ENCODE measurements at regions not wholly inside any gene's neighbourhood (a gene's known extent, or its start where the extent isn't known, plus 50 kb on each side); places are given as distances from the start of the nearest gene placed in this dataset.
"Not testable (repeated sequence)": the region's sequence is repeated elsewhere in the genome, so short reads cannot be mapped to it uniquely, and the experiment has no call there.

GRCh38 chr13:79900356-79900755, 419.4 kb downstream of the NDFIP2 start:
- no peaks in the 10 kb centered on the region for H3K27me3 ChIP-seq (ENCODE audit: insufficient read depth, low read depth, severe bottlenecking)
- TF ChIP-seq, protein P1, sequence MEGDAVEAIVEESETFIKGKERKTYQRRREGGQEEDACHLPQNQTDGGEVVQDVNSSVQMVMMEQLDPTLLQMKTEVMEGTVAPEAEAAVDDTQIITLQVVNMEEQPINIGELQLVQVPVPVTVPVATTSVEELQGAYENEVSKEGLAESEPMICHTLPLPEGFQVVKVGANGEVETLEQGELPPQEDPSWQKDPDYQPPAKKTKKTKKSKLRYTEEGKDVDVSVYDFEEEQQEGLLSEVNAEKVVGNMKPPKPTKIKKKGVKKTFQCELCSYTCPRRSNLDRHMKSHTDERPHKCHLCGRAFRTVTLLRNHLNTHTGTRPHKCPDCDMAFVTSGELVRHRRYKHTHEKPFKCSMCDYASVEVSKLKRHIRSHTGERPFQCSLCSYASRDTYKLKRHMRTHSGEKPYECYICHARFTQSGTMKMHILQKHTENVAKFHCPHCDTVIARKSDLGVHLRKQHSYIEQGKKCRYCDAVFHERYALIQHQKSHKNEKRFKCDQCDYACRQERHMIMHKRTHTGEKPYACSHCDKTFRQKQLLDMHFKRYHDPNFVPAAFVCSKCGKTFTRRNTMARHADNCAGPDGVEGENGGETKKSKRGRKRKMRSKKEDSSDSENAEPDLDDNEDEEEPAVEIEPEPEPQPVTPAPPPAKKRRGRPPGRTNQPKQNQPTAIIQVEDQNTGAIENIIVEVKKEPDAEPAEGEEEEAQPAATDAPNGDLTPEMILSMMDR (IDR thresholded peaks at IDR 0.05; ENCODE audit: low read depth, low read length), result no peak
- H3K36me3 ChIP-seq, result no peaks in the 10 kb centered on the region
- no peak for DNase-seq
- no peak overlapping the region for H3K4me3 ChIP-seq (ENCODE audit: low read depth, low read length)
- H3K27ac ChIP-seq, result no peak overlapping the region
- no peaks in the 10 kb centered on the region for H3K9me3 ChIP-seq (ENCODE audit: severe bottlenecking)

GRCh38 chr13:79898996-79899395, 418.0 kb downstream of the NDFIP2 start:
- DNase-seq, result no peak
- no peak overlapping the region for H3K27ac ChIP-seq
- H3K27me3 ChIP-seq (ENCODE audit: insufficient read depth, low read depth, severe bottlenecking), result no peaks in the 10 kb centered on the region
- H3K4me3 ChIP-seq (ENCODE audit: low read depth, low read length), result no peak overlapping the region
- H3K9me3 ChIP-seq (ENCODE audit: severe bottlenecking), result no peaks in the 10 kb centered on the region
- H3K36me3 ChIP-seq, result no peaks in the 10 kb centered on the region
- TF ChIP-seq, protein P1 (IDR thresholded peaks at IDR 0.05; ENCODE audit: low read depth, low read length), result no peak

DNA sequence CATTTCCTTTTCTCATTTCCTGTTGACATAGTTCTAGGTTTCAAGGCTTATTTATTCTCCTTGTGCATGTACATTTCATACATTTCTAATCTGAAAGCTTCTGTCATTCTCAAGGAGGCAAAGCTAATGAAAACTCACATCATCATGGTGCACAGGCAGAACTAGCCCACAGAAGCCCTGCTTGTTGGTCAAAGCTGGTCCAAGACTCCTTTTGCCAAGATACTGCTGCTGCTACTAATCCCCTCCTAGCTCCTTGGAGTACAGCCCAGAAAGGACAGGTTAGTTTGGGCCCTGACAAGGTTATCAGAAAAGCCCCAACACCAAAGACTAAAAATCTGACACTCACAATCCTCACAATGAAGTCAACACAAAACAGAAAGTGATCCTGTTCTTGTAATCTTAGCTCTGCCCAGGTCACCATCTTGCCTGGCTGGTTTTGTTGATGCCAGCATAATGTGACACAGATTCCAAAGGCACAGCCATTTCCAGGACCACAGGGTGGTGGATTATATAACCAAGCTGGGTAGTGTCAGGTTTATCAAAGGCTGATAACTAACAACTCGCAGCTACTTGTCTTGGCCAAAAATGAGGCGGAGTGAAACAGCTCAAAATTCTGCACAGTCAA, 417.4 kb downstream of the NDFIP2 start:
- Histone ChIP-seq H3K27ac (no peak overlapping the region), H3K36me3 (no peaks in the 10 kb centered on the region), H3K4me3 (ENCODE audit: low read depth, low read length) (no peak overlapping the region), H3K9me3 (ENCODE audit: severe bottlenecking) (no peaks in the 10 kb centered on the region), H3K27me3 (ENCODE audit: insufficient read depth, low read depth, severe bottlenecking) (no peaks in the 10 kb centered on the region)
- TF ChIP-seq, protein P1 (IDR thresholded peaks at IDR 0.05; ENCODE audit: low read depth, low read length), result no peak
- no peak for DNase-seq

DNA sequence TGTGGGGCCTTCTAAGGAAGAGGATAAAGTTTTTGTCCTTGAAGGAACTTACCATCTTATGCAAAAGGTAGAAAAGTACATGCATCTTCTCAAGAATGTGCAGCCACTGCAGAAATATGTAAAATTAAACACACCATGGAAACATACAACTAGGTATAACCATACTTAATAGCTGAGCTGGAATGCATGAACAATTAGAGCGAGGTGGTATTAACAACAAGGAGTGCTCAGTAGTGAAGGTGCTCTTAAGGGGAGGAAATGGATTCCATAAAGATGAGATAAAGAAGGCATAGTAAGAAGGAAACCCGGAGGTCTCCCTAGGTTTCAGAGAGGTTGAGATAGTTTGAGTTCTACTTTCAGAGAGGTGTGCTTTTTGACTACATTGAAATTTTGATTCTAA, 415.9 kb downstream of the NDFIP2 start:
- Histone ChIP-seq H3K27me3 (ENCODE audit: insufficient read depth, low read depth, severe bottlenecking) (no peaks in the 10 kb centered on the region), H3K9me3 (ENCODE audit: severe bottlenecking) (no peaks in the 10 kb centered on the region), H3K36me3 (no peaks in the 10 kb centered on the region), H3K4me3 (ENCODE audit: low read depth, low read length) (no peak overlapping the region), H3K27ac (no peak overlapping the region)
- TF ChIP-seq, protein P1 (IDR thresholded peaks at IDR 0.05; ENCODE audit: low read depth, low read length), result no peak
- no peak for DNase-seq

- no peaks in the 10 kb centered on the region for H3K36me3 ChIP-seq
- TF ChIP-seq, protein P1 (IDR thresholded peaks at IDR 0.05; ENCODE audit: low read depth, low read length), result no peak
- DNase-seq, result no peak
- no peak overlapping the region for H3K4me3 ChIP-seq (ENCODE audit: low read depth, low read length)
- H3K27me3 ChIP-seq (ENCODE audit: insufficient read depth, low read depth, severe bottlenecking), result no peaks in the 10 kb centered on the region
- no peaks in the 10 kb centered on the region for H3K9me3 ChIP-seq (ENCODE audit: severe bottlenecking)
- no peak overlapping the region for H3K27ac ChIP-seq
These were observed 414.5 kb downstream of the NDFIP2 start for GRCh38 chr13:79895416-79895815.

DNA sequence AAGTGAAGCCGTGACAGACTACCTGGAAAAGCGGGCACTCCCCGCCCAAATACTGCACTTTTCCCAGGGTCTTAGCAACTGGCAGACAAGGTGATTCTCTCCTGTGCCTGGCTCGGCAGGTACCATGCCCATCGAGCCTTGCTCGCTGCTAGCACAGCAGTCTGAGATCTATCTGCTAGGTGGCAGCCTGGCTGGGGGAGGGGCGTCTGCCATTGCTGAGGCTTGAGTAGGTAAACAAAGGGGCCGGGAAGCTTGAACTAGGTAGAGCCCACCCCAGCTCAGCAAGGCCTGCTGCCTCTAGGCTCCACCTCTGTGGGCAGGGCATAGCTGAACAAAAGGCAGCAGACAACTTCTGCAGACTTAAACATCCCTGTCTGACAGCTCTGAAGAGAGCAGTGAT, 406.3 kb downstream of the NDFIP2 start:
- not testable (repeated sequence) for H3K9me3 ChIP-seq (ENCODE audit: severe bottlenecking); DNase-seq; H3K27me3 ChIP-seq (ENCODE audit: insufficient read depth, low read depth, severe bottlenecking); H3K4me3 ChIP-seq (ENCODE audit: low read depth, low read length); H3K27ac ChIP-seq; H3K36me3 ChIP-seq
